GM12891 (cell line): ENCODE measurements at regions not wholly inside any gene's neighbourhood (a gene's known extent, or its start where the extent isn't known, plus 50 kb on each side); places are given as distances from the start of the nearest gene placed in this dataset.

Source experiments
- POLR2A ChIP-seq: IDR thresholded peaks from 2 replicates; pipeline ENCODE4 v1.6.1; 2011; ENCODE audit warnings: low read depth, low read length, control low read depth
- POLR2AphosphoS5 ChIP-seq: IDR thresholded peaks from 2 replicates; pipeline ENCODE4 v1.6.1; 2011; ENCODE audit warnings: low read depth, low read length, control low read depth
- SPI1 ChIP-seq: IDR thresholded peaks from 2 replicates; pipeline ENCODE4 v1.6.1; 2011; ENCODE audit warnings: low read depth, low read length, control low read depth
- TAF1 ChIP-seq: IDR thresholded peaks from 2 replicates; pipeline ENCODE4 v1.6.1; 2011; ENCODE audit warnings: low read depth, low read length, control low read depth

GRCh38 chr17:53137869-53138268, 684.9 kb upstream of the KIF2B start:
- no peak for TF ChIP-seq POLR2A
- no peak for TF ChIP-seq TAF1
- TF ChIP-seq POLR2AphosphoS5 = no peak
- no peak for TF ChIP-seq SPI1
